ENCODE measurements at regions not wholly inside any gene's neighbourhood (a gene's known extent, or its start where the extent isn't known, plus 50 kb on each side); places are given as distances from the start of the nearest gene placed in this dataset.

- DNase-seq (ENCODE audit: insufficient read length, low spot score) (no peak), FAIRE-seq (no peak)
- TF ChIP-seq TAF1 (IDR thresholded peaks at IDR 0.05; ENCODE audit: low read depth, low read length) = no peak
- TF ChIP-seq POU2F2 (IDR thresholded peaks at IDR 0.05; ENCODE audit: low read depth, low read length) = no peak
- TF ChIP-seq SPI1 (IDR thresholded peaks at IDR 0.05; ENCODE audit: low read depth, low read length) = no peak
- TF ChIP-seq PAX5 (IDR thresholded peaks at IDR 0.05; ENCODE audit: insufficient read depth, low read length, severe bottlenecking) = no peak
- TF ChIP-seq POLR2AphosphoS5 (IDR thresholded peaks at IDR 0.05; ENCODE audit: low read depth, low read length) = no peak
- TF ChIP-seq POLR2A (IDR thresholded peaks at IDR 0.05; ENCODE audit: low read depth, low read length) = no peak
These were observed 119.7 kb downstream of the SST start for GRCh38 chr3:187550446-187550845.

- FAIRE-seq (no peak), DNase-seq (ENCODE audit: insufficient read length, low spot score) (no peak)
- TF ChIP-seq POLR2A (IDR thresholded peaks at IDR 0.05; ENCODE audit: low read depth, low read length) (no peak), PAX5 (IDR thresholded peaks at IDR 0.05; ENCODE audit: insufficient read depth, low read length, severe bottlenecking) (no peak), POLR2AphosphoS5 (IDR thresholded peaks at IDR 0.05; ENCODE audit: low read depth, low read length) (no peak)
These were observed 124.8 kb downstream of the SST start for GRCh38 chr3:187545366-187545765.

DNA sequence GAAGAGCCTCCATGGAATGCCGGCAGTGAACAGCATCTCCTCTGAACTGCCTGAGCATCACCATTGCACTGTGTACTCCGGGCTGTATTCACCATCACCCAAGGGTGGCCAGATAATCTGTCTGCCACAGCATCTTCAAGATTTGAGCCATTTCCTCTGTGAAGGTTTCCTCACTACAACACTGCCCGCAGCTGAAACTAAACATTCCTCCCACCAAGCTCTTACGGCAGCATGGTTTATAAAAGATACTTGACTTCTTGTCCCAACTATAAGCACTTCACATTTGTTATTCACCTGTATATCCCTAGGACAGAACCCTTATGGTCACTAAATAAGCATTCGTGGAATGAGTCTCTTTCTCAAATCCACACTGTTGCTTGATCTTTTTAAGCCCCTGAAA, 125.9 kb downstream of the SST start:
- no peak for FAIRE-seq
- no peak for DNase-seq (ENCODE audit: insufficient read length, low spot score)
- TF ChIP-seq SPI1 (IDR thresholded peaks at IDR 0.05; ENCODE audit: low read depth, low read length) (no peak), TAF1 (IDR thresholded peaks at IDR 0.05; ENCODE audit: low read depth, low read length) (no peak), POLR2AphosphoS5 (IDR thresholded peaks at IDR 0.05; ENCODE audit: low read depth, low read length) (no peak), PAX5 (IDR thresholded peaks at IDR 0.05; ENCODE audit: insufficient read depth, low read length, severe bottlenecking) (no peak), POU2F2 (IDR thresholded peaks at IDR 0.05; ENCODE audit: low read depth, low read length) (no peak), POLR2A (IDR thresholded peaks at IDR 0.05; ENCODE audit: low read depth, low read length) (no peak)

- DNase-seq (ENCODE audit: insufficient read length, low spot score) = no peak
- FAIRE-seq = no peak
- no peak for TF ChIP-seq POLR2AphosphoS5 (IDR thresholded peaks at IDR 0.05; ENCODE audit: low read depth, low read length)
These were observed 129.3 kb downstream of the SST start for GRCh38 chr3:187540847-187541246.

- TF ChIP-seq PAX5 (IDR thresholded peaks at IDR 0.05; ENCODE audit: insufficient read depth, low read length, severe bottlenecking) (no peak), SPI1 (IDR thresholded peaks at IDR 0.05; ENCODE audit: low read depth, low read length) (no peak), TAF1 (IDR thresholded peaks at IDR 0.05; ENCODE audit: low read depth, low read length) (no peak), POLR2A (IDR thresholded peaks at IDR 0.05; ENCODE audit: low read depth, low read length) (no peak), POLR2AphosphoS5 (IDR thresholded peaks at IDR 0.05; ENCODE audit: low read depth, low read length) (no peak), POU2F2 (IDR thresholded peaks at IDR 0.05; ENCODE audit: low read depth, low read length) (no peak)
- DNase-seq (ENCODE audit: insufficient read length, low spot score) = no peak
- FAIRE-seq = no peak
These were observed 134.0 kb downstream of the SST start for GRCh38 chr3:187536185-187536584.

DNA sequence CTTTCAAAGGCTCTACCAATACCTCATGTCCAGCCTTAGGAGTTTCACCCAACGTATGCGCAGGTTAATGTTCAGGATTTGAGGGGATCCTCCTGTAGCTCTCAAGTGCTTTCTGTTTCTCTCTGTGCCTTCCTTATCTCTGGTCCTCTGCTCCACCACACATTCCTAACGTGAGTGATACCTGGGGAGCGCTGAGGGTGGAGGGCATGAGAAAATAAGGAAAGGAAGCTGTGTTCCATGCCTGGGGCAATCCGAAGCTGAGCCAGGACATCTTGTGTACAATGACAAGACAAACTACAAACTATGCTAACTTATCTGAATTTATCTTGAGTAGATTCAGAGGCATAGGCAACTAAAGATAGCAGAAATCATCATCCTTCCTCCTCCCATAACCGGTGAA, 136.4 kb downstream of the SST start:
- TF ChIP-seq PAX5 (IDR thresholded peaks at IDR 0.05; ENCODE audit: insufficient read depth, low read length, severe bottlenecking) (no peak), POLR2AphosphoS5 (IDR thresholded peaks at IDR 0.05; ENCODE audit: low read depth, low read length) (no peak), POLR2A (IDR thresholded peaks at IDR 0.05; ENCODE audit: low read depth, low read length) (no peak), SPI1 (IDR thresholded peaks at IDR 0.05; ENCODE audit: low read depth, low read length) (no peak), POU2F2 (IDR thresholded peaks at IDR 0.05; ENCODE audit: low read depth, low read length) (no peak), TAF1 (IDR thresholded peaks at IDR 0.05; ENCODE audit: low read depth, low read length) (no peak)
- FAIRE-seq (no peak), DNase-seq (ENCODE audit: insufficient read length, low spot score) (no peak)

GRCh38 chr3:187531831-187532230, 138.4 kb downstream of the SST start:
- FAIRE-seq (no peak), DNase-seq (ENCODE audit: insufficient read length, low spot score) (no peak)
- TF ChIP-seq POLR2A (IDR thresholded peaks at IDR 0.05; ENCODE audit: low read depth, low read length) (no peak), SPI1 (IDR thresholded peaks at IDR 0.05; ENCODE audit: low read depth, low read length) (no peak), TAF1 (IDR thresholded peaks at IDR 0.05; ENCODE audit: low read depth, low read length) (no peak), PAX5 (IDR thresholded peaks at IDR 0.05; ENCODE audit: insufficient read depth, low read length, severe bottlenecking) (no peak), POU2F2 (IDR thresholded peaks at IDR 0.05; ENCODE audit: low read depth, low read length) (no peak), POLR2AphosphoS5 (IDR thresholded peaks at IDR 0.05; ENCODE audit: low read depth, low read length) (no peak)

- TF ChIP-seq PAX5 (IDR thresholded peaks at IDR 0.05; ENCODE audit: insufficient read depth, low read length, severe bottlenecking) = no peak
- TF ChIP-seq POU2F2 (IDR thresholded peaks at IDR 0.05; ENCODE audit: low read depth, low read length) = no peak
- TF ChIP-seq POLR2A (IDR thresholded peaks at IDR 0.05; ENCODE audit: low read depth, low read length) = no peak
- no peak for TF ChIP-seq SPI1 (IDR thresholded peaks at IDR 0.05; ENCODE audit: low read depth, low read length)
- TF ChIP-seq POLR2AphosphoS5 (IDR thresholded peaks at IDR 0.05; ENCODE audit: low read depth, low read length) = no peak
- no peak for TF ChIP-seq TAF1 (IDR thresholded peaks at IDR 0.05; ENCODE audit: low read depth, low read length)
- no peak for FAIRE-seq
- DNase-seq (ENCODE audit: insufficient read length, low spot score) = no peak
These were observed 147.3 kb downstream of the SST start for GRCh38 chr3:187522890-187523289.

DNA sequence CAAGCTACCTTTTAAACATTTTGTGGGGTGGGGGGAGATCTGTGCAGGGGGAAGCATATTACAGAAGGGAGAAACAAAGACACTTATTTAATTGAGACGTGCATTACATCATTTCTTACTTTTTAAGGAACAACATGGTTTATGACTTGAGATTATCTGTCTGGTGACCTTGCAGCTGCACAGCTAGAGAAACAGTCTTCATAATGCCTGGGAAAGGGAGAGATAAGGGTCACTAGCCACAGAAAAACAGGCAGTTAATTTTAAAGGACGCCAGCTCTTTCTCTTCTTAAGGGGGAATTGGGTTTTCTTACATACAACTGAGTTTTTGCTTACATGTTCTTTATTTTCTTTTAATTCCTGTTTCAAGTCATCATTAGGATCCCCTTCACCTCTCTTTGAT, 147.9 kb downstream of the SST start:
- FAIRE-seq = no peak
- TF ChIP-seq POLR2AphosphoS5 (IDR thresholded peaks at IDR 0.05; ENCODE audit: low read depth, low read length) (no peak), POLR2A (IDR thresholded peaks at IDR 0.05; ENCODE audit: low read depth, low read length) (no peak), SPI1 (IDR thresholded peaks at IDR 0.05; ENCODE audit: low read depth, low read length) (no peak), PAX5 (IDR thresholded peaks at IDR 0.05; ENCODE audit: insufficient read depth, low read length, severe bottlenecking) (no peak), TAF1 (IDR thresholded peaks at IDR 0.05; ENCODE audit: low read depth, low read length) (no peak), POU2F2 (IDR thresholded peaks at IDR 0.05; ENCODE audit: low read depth, low read length) (no peak)
- DNase-seq (ENCODE audit: insufficient read length, low spot score) = no peak

DNA sequence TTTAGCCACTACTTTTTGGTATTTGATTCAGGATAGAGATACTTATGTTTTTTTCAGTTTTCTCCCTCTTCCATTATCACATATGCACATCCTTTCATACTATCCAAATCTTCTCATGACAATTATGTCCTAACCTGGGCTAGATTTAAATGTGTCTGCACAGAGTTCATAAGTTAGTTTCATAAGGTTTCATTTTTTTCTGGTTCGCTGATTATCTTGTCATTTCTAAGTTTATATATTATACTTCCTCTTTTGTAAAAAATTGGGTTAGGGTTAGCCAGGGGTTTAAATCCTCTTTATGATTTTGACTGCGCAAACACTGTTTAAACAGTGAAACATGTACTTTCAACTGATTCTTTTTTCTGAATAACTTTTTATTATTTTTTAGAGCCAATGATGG, 148.6 kb downstream of the SST start:
- TF ChIP-seq PAX5 (IDR thresholded peaks at IDR 0.05; ENCODE audit: insufficient read depth, low read length, severe bottlenecking) (no peak), SPI1 (IDR thresholded peaks at IDR 0.05; ENCODE audit: low read depth, low read length) (no peak), POLR2A (IDR thresholded peaks at IDR 0.05; ENCODE audit: low read depth, low read length) (no peak)
- DNase-seq (ENCODE audit: insufficient read length, low spot score) (no peak), FAIRE-seq (no peak)

Data from GM12891 (cell line).